ENCODE measurements at regions not wholly inside any gene's neighbourhood (a gene's known extent, or its start where the extent isn't known, plus 50 kb on each side); places are given as distances from the start of the nearest gene placed in this dataset.

GRCh38 chr7:17699696-17700095, 240.6 kb downstream of the SNX13 start:
- no peak for DNase-seq

GRCh38 chr7:17700138-17700537, 240.2 kb downstream of the SNX13 start:
- DNase-seq, result no peak

GRCh38 chr7:17706275-17706674, 234.0 kb downstream of the SNX13 start:
- DNase-seq, result no peak

- peak in 1 of 2 donors; percentile 15 for DNase-seq
Observed at GRCh38 chr7:17706734-17707133, 233.6 kb downstream of the SNX13 start.

- no peak for DNase-seq
Observed at GRCh38 chr7:17709127-17709526, 231.2 kb downstream of the SNX13 start.

GRCh38 chr7:17709599-17709998, 230.7 kb downstream of the SNX13 start:
- DNase-seq, result no peak

- DNase-seq, result no peak
Observed at GRCh38 chr7:17710312-17710711, 230.0 kb downstream of the SNX13 start.

GRCh38 chr7:17713584-17713983, 226.7 kb downstream of the SNX13 start:
- DNase-seq, result no peak

- no peak for DNase-seq
Observed at GRCh38 chr7:17716816-17717215, 223.5 kb downstream of the SNX13 start.

GRCh38 chr7:17719998-17720397, 220.3 kb downstream of the SNX13 start:
- no peak for DNase-seq

- DNase-seq, result no peak
Observed at GRCh38 chr7:17721736-17722285, 218.5 kb downstream of the SNX13 start.

- no peak for DNase-seq
Observed at GRCh38 chr7:17722798-17723197, 217.5 kb downstream of the SNX13 start.

GRCh38 chr7:17725821-17726220, 214.5 kb downstream of the SNX13 start:
- DNase-seq, result no peak

GRCh38 chr7:17732083-17732482, 208.2 kb downstream of the SNX13 start:
- DNase-seq, result no peak

Data from activated CD4-positive, alpha-beta T cell treated with anti-CD3 and anti-CD28 coated beads for 4 hours (primary cell).